ENCODE measurements at regions not wholly inside any gene's neighbourhood (a gene's known extent, or its start where the extent isn't known, plus 50 kb on each side); places are given as distances from the start of the nearest gene placed in this dataset.

DNA sequence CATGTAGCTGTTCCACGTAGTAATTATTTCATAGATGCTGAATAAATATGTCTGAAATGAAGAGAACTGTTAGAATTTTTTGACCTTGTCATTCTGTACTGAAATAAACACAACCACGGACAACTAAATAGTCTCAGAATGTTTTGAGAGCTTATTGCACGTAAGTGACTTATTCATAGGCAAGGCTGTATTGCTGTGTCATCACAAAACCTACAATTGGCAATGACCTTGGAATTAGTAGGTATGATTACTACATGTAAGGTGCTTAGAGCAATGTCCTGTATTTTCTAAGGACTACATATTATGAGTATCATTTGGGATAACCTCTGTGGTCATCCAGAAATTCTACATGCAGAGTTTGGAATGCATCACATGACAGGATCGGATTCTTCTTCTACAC, 237.2 kb upstream of the PUDP start:
- Histone ChIP-seq H3K27ac (ENCODE audit: low read depth in 1 of 2, low read length in 1 of 2) (no peak overlapping the region), H3K4me1 (ENCODE audit: control insufficient read depth in 5 of 5, insufficient read depth in 5 of 5, low read length in 5 of 5) (no peaks in the 10 kb centered on the region), H3K9me3 (ENCODE audit: control insufficient read depth in 4 of 4, insufficient read depth in 3 of 4, low read length in 3 of 4) (peaks cover 0 to 1% (median 0%) of the 10 kb centered on the region in 4 donors), H3K27me3 (ENCODE audit: control insufficient read depth in 3 of 3, insufficient read depth in 3 of 3, low read length in 2 of 3) (peaks cover 0 to 19% (median 0%) of the 10 kb centered on the region in 3 donors), H3K36me3 (ENCODE audit: control insufficient read depth in 4 of 4, insufficient read depth in 4 of 4, low read length in 4 of 4) (no peaks in the 10 kb centered on the region), H3K4me3 (no peak overlapping the region), H3K9ac (ENCODE audit: insufficient read depth in 1 of 2, low read length in 2 of 2) (no peak overlapping the region)
- DNase-seq (no peak), ATAC-seq (ENCODE audit: insufficient read depth, low FRiP score) (no peak)
- 88 to 90% methylated on average over 4 of the region's 4 CpGs for WGBS, 2 donors
- TF ChIP-seq CTCF (IDR thresholded peaks at IDR 0.05; ENCODE audit: control extremely low read depth, extremely low read depth), result no peak

DNA sequence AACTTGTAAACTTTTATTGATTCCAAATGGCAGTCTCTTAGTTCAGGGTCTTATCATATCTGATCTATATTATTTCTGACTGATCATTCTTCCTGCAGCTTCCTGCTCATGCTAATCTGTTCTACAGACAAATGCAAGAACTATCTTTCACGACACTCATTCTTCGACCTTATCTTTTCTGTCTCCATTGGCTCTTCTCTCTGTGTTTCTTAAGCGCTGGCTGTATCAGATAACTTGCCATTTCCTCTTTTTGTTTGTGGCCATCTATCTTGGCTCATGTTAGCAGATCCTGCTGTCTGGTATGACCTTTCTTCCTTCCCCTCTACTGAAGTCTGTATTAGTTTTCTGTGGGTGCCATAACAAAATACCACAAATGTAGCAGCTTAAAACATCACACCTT, 230.5 kb upstream of the PUDP start:
- peaks cover 0 to 2% (median 0%) of the 10 kb centered on the region in 3 donors for H3K27me3 ChIP-seq (ENCODE audit: control insufficient read depth in 3 of 3, insufficient read depth in 3 of 3, low read length in 2 of 3)
- 46 to 63% methylated on average over 3 of the region's 3 CpGs for WGBS, 2 donors

DNA sequence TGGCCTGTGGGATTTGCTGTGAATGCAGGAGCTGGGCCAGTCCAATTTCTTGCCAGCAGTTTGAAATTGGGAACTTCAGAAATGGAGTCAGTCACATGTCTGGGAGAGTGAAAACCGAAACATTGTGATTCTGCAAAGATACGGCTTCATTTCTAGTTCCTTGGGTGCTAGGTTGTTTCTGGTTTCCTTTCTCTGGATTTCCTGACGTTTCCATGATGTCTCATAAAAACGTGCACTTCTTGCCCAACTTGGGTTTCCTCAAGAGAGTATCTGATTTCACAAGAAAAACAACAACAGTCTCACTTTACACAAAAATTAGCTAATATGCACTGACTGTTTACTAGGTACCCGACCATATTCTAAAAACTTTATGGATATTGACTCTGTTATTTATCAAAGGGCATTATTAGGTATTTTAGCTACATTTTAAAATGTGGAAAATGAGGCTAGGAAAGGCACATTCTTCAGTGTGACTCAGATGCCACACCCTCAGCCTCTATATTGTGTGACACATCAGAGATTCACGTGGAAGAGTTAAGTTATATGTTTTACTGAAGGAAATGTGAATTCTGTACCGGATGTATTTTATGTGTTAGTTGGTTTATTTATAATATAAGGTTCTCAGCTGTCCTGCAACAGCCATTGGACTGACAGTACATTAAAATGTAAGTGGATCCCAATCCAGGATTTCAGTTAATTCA, 225.0 kb upstream of the PUDP start:
- Histone ChIP-seq H3K27ac (ENCODE audit: low read depth in 1 of 2, low read length in 1 of 2) (no peak overlapping the region), H3K9me3 (ENCODE audit: control insufficient read depth in 4 of 4, insufficient read depth in 3 of 4, low read length in 3 of 4) (peaks cover 0 to 18% (median 4%) of the 10 kb centered on the region in 4 donors), H3K9ac (ENCODE audit: insufficient read depth in 1 of 2, low read length in 2 of 2) (no peak overlapping the region), H3K4me1 (ENCODE audit: control insufficient read depth in 5 of 5, insufficient read depth in 5 of 5, low read length in 5 of 5) (no peaks in the 10 kb centered on the region), H3K36me3 (ENCODE audit: control insufficient read depth in 4 of 4, insufficient read depth in 4 of 4, low read length in 4 of 4) (no peaks in the 10 kb centered on the region), H3K27me3 (ENCODE audit: control insufficient read depth in 3 of 3, insufficient read depth in 3 of 3, low read length in 2 of 3) (peaks cover 0 to 14% (median 2%) of the 10 kb centered on the region in 3 donors), H3K4me3 (no peak overlapping the region)
- TF ChIP-seq CTCF (IDR thresholded peaks at IDR 0.05; ENCODE audit: control extremely low read depth, extremely low read depth), result no peak
- no peak for DNase-seq
- ATAC-seq (ENCODE audit: insufficient read depth, low FRiP score), result no peak
- 58 to 68% methylated on average over 7 of the region's 7 CpGs for WGBS, 2 donors

More for the DNA sequence above, 230.5 kb upstream of the PUDP start:
- Histone ChIP-seq H3K36me3 (ENCODE audit: control insufficient read depth in 4 of 4, insufficient read depth in 4 of 4, low read length in 4 of 4) (no peaks in the 10 kb centered on the region), H3K4me1 (ENCODE audit: control insufficient read depth in 5 of 5, insufficient read depth in 5 of 5, low read length in 5 of 5) (no peaks in the 10 kb centered on the region), H3K27ac (ENCODE audit: low read depth in 1 of 2, low read length in 1 of 2) (no peak overlapping the region), H3K9me3 (ENCODE audit: control insufficient read depth in 4 of 4, insufficient read depth in 3 of 4, low read length in 3 of 4) (peaks cover 0 to 18% (median 4%) of the 10 kb centered on the region in 4 donors), H3K9ac (ENCODE audit: insufficient read depth in 1 of 2, low read length in 2 of 2) (no peak overlapping the region), H3K4me3 (no peak overlapping the region)
- no peak for TF ChIP-seq CTCF (IDR thresholded peaks at IDR 0.05; ENCODE audit: control extremely low read depth, extremely low read depth)
- ATAC-seq (ENCODE audit: insufficient read depth, low FRiP score), result no peak
- DNase-seq, result no peak
